Stimulated activated CD8-positive, alpha-beta memory T cell treated with anti-CD3 and anti-CD28 coated beads, Interleukin-15, amount 100 ng/mL, for 48 hours (primary cell): ENCODE measurements at regions not wholly inside any gene's neighbourhood (a gene's known extent, or its start where the extent isn't known, plus 50 kb on each side); places are given as distances from the start of the nearest gene placed in this dataset.

ENCODE experiments used
- DNase-seq, 2 donors: peaks; one replicate each; pipeline ENCODE4 v3.0.0-alpha.2; 2020; ENCODE audit warnings: low read depth in 2 of 2

DNA sequence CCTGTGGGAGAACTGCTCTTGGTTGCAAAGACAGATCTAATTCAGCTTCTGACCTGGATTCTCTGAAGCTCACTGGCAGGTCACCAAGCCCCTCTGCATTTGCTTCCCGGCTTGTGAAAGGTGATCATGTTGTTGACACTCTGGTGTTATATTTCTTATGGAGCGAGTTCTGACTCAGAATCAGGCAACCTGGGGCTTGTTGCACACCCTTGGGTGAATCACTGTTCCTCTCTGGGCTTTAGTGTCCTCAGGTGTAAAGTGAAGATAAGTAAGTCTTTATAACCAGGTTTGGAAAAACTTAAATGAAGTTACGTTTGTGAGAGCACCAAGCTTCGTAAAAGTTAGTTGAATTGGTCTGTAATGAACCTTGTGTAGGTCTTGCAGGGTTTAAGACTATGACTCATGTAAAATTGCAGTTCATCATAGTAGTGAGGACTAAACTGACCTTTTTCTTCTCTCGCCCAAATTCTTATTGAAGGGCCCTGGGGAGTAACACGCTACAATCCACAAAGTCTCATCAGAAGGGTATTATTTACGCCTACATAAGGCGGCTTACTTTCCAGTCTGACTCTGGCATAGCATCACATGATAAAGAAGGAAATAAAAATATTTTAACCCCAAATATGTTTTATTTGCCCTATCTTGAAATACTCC lies 218.6 kb downstream of the TMEM38B start:
- no peak for DNase-seq

DNA sequence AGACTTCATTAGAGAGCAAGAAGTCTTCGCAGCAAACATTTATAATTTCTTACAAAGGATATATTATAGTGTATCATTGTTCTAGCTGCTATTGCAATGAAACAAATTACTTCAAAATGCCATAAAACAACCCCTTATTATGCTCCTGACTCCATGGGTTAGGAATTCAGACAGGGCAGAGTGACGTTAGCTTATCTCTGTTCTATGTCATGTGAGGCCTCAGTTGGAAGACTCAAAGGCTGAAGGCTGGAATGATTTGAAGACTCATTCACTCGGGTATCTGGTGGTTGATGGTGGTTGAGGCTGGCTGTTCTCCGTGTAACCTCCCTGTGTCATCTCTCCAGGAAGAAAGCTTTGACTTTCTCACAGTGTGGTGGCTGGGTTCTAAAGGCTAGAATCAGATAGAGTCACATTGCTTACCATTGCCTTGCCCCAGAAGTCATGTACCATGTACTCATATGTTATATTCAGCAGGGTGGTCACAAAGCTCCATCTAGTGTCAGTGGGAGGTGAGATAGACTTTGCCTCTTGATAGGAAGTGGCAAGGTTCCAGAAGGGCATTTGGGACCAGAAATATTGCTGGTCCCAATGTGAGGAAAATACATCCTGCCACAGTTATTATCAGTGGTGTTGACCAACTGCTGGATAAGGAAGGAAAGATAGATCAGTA lies 226.9 kb downstream of the TMEM38B start:
- DNase-seq: no peak

DNA sequence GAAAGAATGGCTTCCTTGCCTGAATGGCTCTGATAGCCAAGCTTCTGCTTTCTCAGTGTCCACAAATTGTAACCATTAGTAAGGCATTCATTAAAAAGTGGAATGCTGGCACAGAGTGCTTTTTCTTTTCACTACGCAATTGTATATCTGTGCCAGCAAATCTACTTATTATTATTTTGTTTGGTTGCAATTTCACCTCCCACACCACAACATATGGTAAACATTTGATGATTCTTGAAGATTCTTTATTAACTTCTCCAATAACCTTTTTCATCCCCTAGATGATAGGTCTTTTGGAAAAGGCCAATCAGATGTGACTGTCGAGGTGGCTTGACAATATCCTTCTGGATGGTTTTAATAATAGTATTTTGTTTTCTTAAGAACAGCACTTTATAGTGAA lies 234.1 kb downstream of the TMEM38B start:
- no peak for DNase-seq

DNA sequence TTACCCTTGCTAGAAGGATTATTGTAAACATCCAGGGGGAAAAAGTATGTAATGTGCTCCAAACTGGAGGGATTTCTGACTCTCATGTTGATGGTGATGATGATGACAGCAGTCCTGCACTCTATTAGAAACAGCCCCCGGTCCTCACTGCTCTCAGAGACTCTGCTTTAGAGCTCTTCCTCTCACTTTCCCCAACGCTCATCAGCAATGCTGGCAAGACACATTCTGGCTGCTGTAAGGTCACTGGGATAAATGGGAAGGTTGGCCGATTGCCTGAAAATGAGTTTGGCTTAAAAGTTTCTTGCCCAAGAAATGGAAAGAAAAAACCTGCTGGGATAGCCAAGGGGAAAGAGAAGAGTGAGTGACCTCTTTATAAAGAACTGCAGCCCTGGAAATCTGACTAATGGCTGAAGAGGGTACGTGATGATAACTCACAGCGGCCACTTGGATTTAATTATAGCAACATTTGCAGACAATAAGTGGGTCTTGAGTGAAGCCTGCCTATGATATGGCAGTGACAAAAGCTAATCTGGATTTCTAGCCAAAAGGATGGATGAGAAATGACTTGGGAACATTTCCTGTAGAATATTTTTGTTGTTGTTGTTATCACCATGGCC lies 235.8 kb downstream of the TMEM38B start:
- no peak for DNase-seq

DNA sequence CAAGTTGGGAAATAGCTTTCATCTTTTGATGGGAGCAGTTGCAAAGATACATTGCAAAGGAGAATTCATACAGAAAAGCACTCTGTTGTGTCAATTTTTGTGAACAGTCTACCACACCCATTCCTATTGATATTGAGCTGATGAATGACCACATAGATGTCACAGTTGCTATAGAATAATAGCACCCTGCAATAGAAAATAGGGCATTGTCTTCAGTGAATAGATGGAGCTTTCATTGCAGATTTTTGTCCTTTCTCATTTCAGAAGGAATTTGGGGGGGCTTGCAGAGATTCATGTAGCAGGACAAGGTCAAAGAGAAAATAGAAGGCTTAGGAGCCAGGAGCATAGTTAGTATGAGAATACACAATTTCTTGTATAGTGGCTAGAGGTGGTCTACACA lies 237.9 kb downstream of the TMEM38B start:
- no peak for DNase-seq

DNA sequence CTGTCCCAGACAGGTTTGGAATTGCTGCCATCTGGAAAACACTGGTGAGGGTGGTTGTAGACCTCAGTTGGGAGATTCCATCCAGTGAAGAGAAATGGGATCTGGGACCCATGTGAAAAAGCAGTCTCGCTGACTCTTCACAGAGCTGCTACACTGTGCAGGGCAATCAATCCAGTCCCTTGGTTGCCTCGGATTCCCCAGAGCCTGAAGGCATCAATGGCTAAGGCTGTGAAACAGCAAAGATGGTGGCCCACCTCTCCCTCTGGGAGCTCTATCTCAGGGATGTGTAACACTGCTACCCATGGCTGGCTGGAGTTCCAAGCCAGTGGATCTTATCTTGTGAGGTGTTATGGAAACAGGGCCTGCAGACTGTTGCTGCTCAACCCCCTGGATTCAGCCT lies 256.1 kb downstream of the TMEM38B start:
- no peak for DNase-seq

DNA sequence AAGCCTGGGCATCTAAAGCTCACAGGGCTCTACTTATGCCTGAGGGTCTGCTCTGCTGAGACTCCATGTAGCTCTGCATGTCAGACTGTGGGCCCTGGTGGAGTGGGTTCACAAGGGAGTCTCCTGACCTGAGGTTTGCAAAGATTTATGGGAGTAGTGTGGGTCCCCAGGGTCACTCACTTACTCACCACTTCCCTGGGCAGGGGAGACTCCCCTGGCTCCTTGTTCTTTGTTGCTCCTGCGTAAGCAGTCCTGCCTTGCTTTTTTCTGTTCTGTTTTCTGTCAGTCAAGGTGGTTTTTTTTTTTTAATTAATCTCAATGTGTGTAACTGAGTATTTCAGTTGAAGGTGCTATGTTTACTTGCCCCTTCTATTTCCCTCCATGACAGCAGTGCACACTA lies 256.6 kb downstream of the TMEM38B start:
- DNase-seq: no peak

DNA sequence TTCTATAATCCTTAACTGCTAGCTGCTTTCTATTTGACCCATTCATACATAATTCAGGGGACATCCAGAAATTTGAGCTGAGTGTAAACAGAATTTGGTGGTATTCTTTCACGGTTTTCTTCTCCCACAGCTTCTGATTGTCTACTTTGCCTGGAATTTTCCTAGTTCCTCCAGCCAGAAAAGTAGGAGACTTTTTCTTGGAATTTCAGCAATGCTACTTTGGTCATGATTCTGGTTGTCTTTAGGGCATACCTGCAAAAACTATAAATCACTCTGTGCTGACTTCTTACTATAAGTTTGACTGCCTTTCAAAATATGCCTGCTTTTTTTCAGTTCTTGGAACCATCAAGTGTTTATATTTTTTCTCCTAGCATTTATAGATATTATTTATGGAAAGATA lies 260.2 kb downstream of the TMEM38B start:
- DNase-seq: no peak

DNA sequence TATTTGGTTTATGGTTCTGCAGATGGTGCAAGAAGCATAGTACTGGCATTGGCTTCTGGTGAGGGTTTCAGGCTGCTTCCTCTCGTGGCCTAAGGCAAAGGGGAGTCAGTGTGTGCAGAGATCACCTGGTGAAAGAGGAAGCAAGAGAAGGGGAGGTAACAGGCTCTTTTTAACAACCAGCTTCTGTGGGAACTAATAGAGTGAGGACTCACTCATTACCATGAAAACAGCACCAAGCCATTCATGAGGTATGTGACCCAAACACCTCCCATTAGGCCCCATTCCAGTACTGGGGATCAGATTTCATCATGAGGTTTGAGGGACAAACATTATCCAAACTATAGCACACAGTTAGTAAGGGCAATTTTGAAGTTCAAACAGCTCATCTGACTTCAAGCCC lies 263.5 kb downstream of the TMEM38B start:
- no peak for DNase-seq

DNA sequence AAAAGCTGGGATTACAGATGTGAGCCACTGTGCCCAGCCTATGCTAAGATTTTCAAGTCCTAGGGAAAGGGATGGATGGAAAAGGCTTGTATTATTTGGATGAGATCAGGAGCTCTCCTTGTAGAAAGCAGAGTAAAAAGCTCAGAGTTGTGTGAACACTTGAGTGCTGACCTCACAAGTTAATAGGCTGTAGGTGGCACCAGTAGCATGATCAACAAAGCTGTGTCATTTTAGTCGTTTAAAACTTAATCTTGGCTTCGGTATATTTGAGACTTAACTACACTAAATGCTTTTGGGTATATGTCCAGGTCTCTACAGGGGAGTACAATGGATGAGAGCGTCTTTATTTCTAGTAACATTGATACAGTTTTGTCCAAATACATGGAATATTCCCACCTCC lies 264.2 kb downstream of the TMEM38B start:
- DNase-seq: no peak

DNA sequence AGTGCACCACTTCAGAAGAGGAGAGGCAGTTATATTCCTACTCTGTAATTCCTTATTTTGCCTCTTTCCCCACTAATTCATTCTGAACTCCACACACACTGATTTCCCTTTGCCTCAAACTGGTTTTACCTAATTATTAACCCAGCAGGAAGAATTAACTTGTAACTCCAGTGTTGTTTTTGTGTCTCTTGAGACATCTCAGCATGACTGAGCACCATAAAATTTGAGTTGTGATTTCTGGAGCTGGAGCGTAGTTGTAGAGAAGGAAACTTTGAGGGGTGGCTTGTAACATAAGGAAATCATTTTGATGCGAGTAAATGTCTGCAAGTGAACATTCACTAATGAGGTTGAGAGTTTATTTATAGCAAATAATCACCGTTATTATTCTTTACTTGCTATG lies 265.2 kb downstream of the TMEM38B start:
- no peak for DNase-seq

DNA sequence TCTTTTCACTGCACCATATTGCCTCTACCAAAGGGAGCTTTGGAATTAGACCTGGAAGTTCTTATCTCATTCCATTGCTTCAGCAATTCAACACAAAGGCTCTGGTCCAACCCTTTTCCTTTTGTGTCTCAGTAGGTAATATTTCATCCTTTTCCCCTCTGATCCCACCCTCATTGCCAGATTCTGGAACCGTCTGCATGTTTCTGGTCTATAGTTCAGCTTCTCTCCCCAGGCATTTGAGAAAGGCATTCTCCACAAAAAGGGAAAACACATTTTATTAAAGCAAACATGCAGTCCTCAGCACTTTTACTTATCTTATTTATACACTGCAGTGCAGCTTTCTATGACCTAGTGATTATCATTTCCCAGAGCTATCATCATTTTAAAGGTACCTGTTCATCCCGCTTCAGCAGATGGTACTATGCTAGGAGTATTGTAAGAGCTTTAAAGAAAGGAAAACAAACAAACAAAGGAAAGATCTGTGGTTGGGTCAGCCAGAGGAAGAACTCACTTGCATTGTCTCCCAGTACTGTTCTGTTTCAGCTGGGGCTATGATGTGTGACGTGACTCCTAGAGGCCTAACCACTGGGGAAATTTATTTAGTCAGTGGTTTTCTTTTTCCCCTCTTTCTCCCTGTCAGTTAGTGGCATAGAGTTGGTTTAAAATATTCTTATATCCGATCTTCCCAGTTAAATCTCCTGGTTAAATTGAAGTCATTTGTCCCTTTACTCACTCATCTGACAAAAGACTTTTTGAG lies 269.2 kb downstream of the TMEM38B start:
- no peak for DNase-seq

DNA sequence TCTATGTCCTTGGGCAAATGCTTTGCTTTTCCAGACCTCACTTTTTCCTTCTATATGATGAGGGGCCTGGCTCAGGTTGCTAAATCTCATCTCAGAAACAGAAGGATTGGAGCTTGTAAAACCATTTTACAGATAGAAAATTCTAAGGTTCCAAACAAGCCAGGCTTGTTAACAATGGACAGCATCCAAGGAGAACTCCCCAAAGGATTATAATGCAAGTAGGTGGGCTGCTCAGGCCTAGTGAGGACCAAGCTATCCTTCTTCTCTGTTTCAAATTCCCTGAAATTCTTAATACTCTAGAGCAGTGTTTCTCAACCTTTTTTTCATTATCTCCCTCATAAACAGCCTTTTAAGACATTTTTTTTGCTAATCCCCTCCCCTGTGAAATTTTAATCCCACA lies 269.8 kb downstream of the TMEM38B start:
- no peak for DNase-seq

DNA sequence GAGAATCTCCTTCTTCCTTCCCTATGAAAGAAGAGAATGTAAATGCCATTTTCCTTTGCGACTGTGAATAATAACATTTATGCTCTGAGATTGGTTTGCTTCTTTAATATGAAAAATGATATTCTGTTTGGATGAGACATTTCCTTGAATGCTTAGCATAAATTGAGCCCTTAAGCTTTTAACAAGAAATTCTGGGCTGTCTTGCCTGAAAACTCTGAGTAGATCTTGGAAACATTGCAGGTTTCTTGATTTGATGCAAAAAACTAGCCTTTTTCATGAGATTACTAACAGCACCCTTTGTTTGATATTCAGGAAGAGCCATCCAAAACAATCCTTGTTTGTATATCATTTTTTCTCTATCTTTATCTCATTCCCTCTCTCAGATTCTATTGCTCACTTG lies 272.5 kb downstream of the TMEM38B start:
- DNase-seq: no peak

DNA sequence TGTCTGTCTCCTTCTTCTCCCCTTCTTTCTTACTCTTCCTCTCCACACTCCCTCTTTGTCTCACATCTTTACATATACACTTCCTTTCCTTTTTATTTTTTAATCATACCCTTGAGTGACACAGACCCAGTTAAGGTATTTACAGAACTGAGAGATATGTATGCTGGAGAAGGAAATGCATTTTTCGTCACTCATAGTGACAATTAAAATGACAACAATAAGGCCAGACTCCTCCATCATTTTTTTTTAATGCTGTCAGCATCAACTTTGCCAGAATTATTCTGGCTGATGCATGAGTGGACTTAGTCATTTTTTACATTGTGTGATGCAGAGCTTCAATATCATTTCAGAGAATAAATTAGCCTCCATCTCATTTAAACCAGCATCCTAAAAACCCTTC lies 272.9 kb downstream of the TMEM38B start:
- no peak for DNase-seq

DNA sequence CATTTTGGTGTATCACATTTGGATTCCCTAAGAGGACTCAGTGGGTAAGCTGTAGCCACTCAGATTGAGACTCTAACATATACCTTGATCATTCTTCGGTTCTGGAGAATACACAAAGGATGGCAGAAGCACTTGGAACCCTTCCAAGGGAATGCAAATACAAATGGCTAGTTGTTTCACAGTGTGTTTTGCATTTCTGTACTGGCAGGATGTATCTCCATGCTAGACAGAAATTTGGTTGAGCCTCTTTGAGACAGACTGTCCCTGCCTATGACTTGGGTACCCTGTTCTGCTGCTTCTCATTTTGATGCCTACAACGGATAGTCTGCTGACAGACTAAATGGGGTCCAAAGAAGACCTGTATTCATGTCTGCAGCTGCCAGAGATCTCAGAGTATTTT lies 273.5 kb downstream of the TMEM38B start:
- no peak for DNase-seq

DNA sequence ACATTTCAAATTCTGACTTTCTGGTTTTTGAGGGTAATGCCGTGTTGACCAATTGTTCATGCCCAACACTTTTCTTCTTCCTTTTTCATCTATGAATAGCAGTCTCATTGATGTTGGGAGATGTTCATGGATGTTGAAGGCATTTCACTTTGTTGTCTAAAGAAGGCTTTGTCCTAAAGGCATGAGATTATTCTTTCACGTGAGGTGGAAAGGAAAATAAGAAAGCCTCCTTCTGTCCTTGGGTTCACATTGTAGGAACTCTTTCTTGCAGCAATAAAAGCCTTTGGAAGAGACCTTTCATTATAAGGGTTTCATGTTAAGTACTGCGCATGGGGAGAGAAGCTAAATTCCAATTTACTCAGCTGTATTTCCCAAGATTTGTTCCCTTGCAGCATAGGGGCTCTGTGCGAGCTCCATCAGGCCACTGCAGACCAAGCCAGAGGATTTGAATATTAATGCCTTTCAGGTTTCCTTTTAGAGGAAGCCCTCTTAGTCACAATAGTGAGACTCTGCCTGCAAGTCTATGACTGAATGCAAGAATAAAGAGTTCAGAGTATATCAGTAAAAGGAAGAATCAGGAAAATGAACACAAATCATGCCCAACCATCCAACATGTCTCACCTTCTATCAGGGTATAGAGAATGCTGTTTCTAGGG lies 274.6 kb downstream of the TMEM38B start:
- DNase-seq: no peak

DNA sequence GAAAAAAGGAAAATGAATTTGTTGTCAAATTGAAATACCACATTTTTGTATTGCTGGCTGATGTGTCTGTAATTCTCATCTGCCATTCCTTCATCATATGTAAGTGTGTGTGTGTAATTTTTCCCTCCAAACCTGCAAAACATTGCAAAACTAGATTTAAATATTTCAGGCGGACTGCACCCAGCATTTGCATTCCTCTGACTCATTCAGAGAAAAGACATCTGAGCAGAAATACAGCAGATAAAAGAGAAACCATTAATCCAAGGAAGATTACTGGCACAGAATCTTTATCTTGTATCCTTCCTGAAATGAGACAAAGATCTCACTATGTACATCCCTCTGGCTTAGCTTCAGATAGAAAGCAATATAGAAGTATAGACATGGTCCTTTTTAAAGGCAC lies 275.3 kb downstream of the TMEM38B start:
- no peak for DNase-seq

DNA sequence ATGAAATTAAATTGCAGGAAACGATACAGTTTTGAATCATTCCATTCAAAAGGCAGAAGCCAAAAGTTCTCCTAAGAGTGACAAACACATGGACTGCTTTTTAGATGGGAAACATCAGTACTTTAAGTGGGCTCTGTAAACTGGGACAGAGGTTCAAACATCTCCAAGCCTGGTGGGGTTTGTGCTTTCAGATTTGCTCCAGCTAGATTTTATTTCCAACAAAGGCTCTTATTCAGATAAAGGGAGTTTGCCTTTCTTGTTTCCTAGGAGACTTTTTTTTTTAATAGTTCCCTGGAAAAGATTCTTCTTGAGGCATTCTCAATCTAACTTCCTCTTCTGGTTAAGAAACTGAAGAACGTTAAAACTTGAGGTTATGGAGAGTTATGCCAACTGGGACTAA lies 277.6 kb downstream of the TMEM38B start:
- DNase-seq: no peak

DNA sequence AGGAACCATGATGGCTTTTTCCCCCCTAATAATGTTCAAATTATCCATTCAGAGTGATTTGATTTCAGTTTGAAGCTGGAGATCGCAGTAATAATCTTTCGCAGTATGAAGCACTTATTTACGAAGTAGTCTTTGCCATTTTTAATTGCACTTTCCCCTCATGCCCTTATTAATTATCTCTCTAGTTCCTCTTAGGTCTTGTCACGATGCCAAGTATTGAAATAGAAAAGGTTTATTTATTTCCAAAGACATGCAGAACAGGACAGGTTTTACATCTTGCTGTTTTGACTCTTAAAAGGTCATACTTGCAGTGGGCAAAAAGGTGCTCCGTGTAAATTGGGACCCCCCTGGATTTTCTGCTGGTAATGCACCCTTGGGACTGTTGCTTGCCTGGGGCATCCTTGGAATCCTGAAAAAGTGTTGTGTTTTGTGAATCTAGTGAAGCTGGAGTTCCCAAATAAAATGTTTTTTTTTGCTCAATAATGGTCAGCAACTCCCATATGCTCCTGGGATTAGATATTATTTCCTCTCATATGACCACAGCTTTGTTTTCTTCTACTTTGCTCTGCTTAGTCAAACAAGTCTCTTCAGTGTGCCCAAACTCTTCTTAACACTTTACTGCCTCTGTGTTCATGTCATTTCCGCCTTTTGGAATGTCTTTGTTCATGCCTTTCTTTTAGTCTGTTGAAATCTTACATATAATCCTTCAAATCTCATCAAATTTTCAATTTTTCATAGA lies 278.3 kb downstream of the TMEM38B start:
- no peak for DNase-seq

DNA sequence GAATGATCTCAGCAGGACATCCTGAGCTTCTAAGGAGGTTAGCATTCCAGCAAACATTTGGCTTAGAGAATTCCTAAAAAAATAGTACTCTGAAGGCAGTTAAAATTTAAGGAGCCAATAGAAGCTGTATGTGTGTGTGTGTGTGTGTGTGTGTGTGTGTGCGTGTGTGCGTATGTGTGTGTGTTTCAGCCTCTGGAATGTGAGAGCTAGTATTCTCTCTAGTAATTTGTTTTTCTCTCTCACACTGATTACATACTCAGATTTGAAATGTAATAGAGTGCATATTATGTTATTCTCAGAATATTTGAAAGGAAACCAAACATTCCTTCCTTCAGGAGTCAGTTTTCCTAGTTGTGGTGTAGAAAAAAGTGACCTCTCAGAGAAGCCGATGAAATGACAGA lies 279.6 kb downstream of the TMEM38B start:
- no peak for DNase-seq
